ENCODE measurements at regions not wholly inside any gene's neighbourhood (a gene's known extent, or its start where the extent isn't known, plus 50 kb on each side); places are given as distances from the start of the nearest gene placed in this dataset.

DNA sequence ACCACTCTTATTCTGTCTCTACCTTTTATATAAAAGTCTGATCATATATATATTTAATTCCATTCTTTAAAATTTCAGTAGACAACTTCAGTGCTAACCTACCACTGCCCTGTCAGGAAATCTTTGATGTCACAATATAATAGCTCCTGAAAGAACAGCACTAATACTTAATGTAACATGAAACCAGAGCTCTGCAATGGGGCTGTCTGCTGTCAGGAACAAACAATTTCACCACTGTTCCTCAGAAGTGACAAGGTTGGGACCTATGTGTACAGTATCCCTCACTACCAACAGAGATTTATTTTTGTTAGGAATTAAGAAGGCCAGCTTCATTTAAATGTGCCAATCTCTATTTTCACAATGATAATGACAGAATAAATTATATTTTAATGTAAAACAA lies 165.5 kb upstream of the C11orf58 start:
- TF ChIP-seq, protein P1, sequence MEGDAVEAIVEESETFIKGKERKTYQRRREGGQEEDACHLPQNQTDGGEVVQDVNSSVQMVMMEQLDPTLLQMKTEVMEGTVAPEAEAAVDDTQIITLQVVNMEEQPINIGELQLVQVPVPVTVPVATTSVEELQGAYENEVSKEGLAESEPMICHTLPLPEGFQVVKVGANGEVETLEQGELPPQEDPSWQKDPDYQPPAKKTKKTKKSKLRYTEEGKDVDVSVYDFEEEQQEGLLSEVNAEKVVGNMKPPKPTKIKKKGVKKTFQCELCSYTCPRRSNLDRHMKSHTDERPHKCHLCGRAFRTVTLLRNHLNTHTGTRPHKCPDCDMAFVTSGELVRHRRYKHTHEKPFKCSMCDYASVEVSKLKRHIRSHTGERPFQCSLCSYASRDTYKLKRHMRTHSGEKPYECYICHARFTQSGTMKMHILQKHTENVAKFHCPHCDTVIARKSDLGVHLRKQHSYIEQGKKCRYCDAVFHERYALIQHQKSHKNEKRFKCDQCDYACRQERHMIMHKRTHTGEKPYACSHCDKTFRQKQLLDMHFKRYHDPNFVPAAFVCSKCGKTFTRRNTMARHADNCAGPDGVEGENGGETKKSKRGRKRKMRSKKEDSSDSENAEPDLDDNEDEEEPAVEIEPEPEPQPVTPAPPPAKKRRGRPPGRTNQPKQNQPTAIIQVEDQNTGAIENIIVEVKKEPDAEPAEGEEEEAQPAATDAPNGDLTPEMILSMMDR (IDR thresholded peaks at IDR 0.05 in 2 of 3, conservative IDR thresholded peaks at IDR 0.05 in 1 of 3; ENCODE audit: borderline replicate concordance in 1 of 3, insufficient read depth in 1 of 3, low read depth in 2 of 3, low read length in 2 of 3): no peak
- TF ChIP-seq POLR2AphosphoS5 (IDR thresholded peaks at IDR 0.05; ENCODE audit: low read depth, low read length) (no peak), POLR2A (IDR thresholded peaks at IDR 0.05; ENCODE audit: borderline replicate concordance, extremely low read depth, insufficient read depth, insufficient read length) (no peak), YY1 (IDR thresholded peaks at IDR 0.05; ENCODE audit: extremely low read depth, insufficient replicate concordance, low read depth, low read length) (no peak), JUND (IDR thresholded peaks at IDR 0.05) (no peak), EZH2phosphoT487 (IDR thresholded peaks at IDR 0.05; ENCODE audit: borderline replicate concordance) (no peak), CEBPB (IDR thresholded peaks at IDR 0.05; ENCODE audit: low read depth) (no peak), RAD21 (IDR thresholded peaks at IDR 0.05; ENCODE audit: low read depth) (no peak), EZH2 (IDR thresholded peaks at IDR 0.05) (no peak)
- TF ChIP-seq, protein P2, sequence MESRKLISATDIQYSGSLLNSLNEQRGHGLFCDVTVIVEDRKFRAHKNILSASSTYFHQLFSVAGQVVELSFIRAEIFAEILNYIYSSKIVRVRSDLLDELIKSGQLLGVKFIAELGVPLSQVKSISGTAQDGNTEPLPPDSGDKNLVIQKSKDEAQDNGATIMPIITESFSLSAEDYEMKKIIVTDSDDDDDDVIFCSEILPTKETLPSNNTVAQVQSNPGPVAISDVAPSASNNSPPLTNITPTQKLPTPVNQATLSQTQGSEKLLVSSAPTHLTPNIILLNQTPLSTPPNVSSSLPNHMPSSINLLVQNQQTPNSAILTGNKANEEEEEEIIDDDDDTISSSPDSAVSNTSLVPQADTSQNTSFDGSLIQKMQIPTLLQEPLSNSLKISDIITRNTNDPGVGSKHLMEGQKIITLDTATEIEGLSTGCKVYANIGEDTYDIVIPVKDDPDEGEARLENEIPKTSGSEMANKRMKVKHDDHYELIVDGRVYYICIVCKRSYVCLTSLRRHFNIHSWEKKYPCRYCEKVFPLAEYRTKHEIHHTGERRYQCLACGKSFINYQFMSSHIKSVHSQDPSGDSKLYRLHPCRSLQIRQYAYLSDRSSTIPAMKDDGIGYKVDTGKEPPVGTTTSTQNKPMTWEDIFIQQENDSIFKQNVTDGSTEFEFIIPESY (IDR thresholded peaks at IDR 0.05; ENCODE audit: extremely low read depth, insufficient replicate concordance, low read length): no peak
- TF ChIP-seq, protein P3, sequence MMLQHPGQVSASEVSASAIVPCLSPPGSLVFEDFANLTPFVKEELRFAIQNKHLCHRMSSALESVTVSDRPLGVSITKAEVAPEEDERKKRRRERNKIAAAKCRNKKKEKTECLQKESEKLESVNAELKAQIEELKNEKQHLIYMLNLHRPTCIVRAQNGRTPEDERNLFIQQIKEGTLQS (IDR thresholded peaks at IDR 0.05): no peak
- TF ChIP-seq, protein P4, sequence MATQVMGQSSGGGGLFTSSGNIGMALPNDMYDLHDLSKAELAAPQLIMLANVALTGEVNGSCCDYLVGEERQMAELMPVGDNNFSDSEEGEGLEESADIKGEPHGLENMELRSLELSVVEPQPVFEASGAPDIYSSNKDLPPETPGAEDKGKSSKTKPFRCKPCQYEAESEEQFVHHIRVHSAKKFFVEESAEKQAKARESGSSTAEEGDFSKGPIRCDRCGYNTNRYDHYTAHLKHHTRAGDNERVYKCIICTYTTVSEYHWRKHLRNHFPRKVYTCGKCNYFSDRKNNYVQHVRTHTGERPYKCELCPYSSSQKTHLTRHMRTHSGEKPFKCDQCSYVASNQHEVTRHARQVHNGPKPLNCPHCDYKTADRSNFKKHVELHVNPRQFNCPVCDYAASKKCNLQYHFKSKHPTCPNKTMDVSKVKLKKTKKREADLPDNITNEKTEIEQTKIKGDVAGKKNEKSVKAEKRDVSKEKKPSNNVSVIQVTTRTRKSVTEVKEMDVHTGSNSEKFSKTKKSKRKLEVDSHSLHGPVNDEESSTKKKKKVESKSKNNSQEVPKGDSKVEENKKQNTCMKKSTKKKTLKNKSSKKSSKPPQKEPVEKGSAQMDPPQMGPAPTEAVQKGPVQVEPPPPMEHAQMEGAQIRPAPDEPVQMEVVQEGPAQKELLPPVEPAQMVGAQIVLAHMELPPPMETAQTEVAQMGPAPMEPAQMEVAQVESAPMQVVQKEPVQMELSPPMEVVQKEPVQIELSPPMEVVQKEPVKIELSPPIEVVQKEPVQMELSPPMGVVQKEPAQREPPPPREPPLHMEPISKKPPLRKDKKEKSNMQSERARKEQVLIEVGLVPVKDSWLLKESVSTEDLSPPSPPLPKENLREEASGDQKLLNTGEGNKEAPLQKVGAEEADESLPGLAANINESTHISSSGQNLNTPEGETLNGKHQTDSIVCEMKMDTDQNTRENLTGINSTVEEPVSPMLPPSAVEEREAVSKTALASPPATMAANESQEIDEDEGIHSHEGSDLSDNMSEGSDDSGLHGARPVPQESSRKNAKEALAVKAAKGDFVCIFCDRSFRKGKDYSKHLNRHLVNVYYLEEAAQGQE (IDR thresholded peaks at IDR 0.05; ENCODE audit: low read depth): no peak
- TF ChIP-seq, protein P5, sequence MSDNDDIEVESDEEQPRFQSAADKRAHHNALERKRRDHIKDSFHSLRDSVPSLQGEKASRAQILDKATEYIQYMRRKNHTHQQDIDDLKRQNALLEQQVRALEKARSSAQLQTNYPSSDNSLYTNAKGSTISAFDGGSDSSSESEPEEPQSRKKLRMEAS (IDR thresholded peaks at IDR 0.05): no peak

Data from HCT116 (cell line).